K562 (cell line): ENCODE measurements at regions not wholly inside any gene's neighbourhood (a gene's known extent, or its start where the extent isn't known, plus 50 kb on each side); places are given as distances from the start of the nearest gene placed in this dataset.

Experiments used
- ARNT ChIP-seq, 2 experiments: fragments of 450-650 bp; IDR thresholded peaks; 2 replicates each; pipeline ENCODE4 v1.6.1; 2016; ENCODE audit warnings: mild to moderate bottlenecking in 1 of 2
- BCLAF1 ChIP-seq, 2 experiments: fragments of 450-650 bp in 1 of 2; IDR thresholded peaks; 2 replicates each; pipeline ENCODE4 v1.6.1; 2011 to 2017; ENCODE audit warnings: low read depth in 2 of 2, antibody characterized with exemption in 1 of 2, borderline replicate concordance in 1 of 2, low read length in 1 of 2, mild to moderate bottlenecking in 1 of 2, mixed read lengths in 1 of 2; ENCODE audit not compliant: control insufficient read depth in 1 of 2
- CHD2 ChIP-seq: IDR thresholded peaks from 2 replicates; pipeline ENCODE4 v1.6.1; 2011; ENCODE audit warnings: low read depth, low read length
- CLOCK ChIP-seq: fragments of 250-450 bp; sonication (Bioruptor Pico); IDR thresholded peaks from 2 replicates; pipeline ENCODE4 v1.4.0; 2020; ENCODE audit warnings: mild to moderate bottlenecking, moderate library complexity, borderline replicate concordance
- HNRNPLL ChIP-seq: fragments of 200-400 bp; formaldehyde crosslinking; IDR thresholded peaks from 2 replicates; pipeline ENCODE4 v1.6.1; 2017; ENCODE audit warnings: low read length, low read depth, mild to moderate bottlenecking; ENCODE audit not compliant: poor library complexity, severe bottlenecking
- IFI16 ChIP-seq: fragments of 250-450 bp; sonication (Bioruptor Pico); IDR thresholded peaks from 2 replicates; pipeline ENCODE4 v2.1.2; 2022; ENCODE audit warnings: mild to moderate bottlenecking, inconsistent platforms
- PHF8 ChIP-seq: fragments of 200-600 bp; sonication (generic); IDR thresholded peaks from 2 replicates; pipeline ENCODE4 v1.6.1; 2012; ENCODE audit warnings: mixed run types, mild to moderate bottlenecking, inconsistent platforms, low read length, moderate library complexity, borderline replicate concordance
- TEAD4 ChIP-seq, 2 experiments: sonication (generic) in 1 of 2; formaldehyde crosslinking in 1 of 2; IDR thresholded peaks; 2 replicates each; pipeline versions ENCODE4 v1.6.1 to v1.8.0; 2012 to 2022; ENCODE audit warnings: borderline replicate concordance in 1 of 2, inconsistent platforms in 1 of 2, low read length in 1 of 2, mild to moderate bottlenecking in 1 of 2, missing genetic modification reagents in 1 of 2
- ZBTB43 ChIP-seq: sonication (generic); formaldehyde crosslinking; IDR thresholded peaks from 2 replicates; pipeline ENCODE4 v1.8.0; 2023; ENCODE audit warnings: mild to moderate bottlenecking, missing genetic modification reagents
- ZNF175 ChIP-seq: fragments of 200-800 bp; sonication (Bioruptor generic); IDR thresholded peaks from 2 replicates; pipeline ENCODE4 v1.6.1; 2016; ENCODE audit warnings: low read depth, mild to moderate bottlenecking, missing genetic modification characterization, missing compliant biosample characterization
- ZNF586 ChIP-seq: fragments of 450-650 bp; formaldehyde crosslinking; conservative IDR thresholded peaks from 2 replicates; pipeline ENCODE4 v1.4.0; 2020; ENCODE audit warnings: mild to moderate bottlenecking, moderate library complexity
- ZNF740 ChIP-seq, 3 experiments: fragments of 200-800 bp in 1 of 3; sonication (Bioruptor generic) in 1 of 3; sonication (generic) in 1 of 3; formaldehyde crosslinking in 1 of 3; IDR thresholded peaks; 2 replicates each; pipeline versions ENCODE4 v1.6.1 to v1.8.0; 2016 to 2022; ENCODE audit warnings: mild to moderate bottlenecking in 2 of 3, missing compliant biosample characterization in 2 of 3, missing genetic modification characterization in 2 of 3, missing genetic modification reagents in 1 of 3

GRCh38 chr16:85400305-85401205 is 212.6 kb upstream of the GSE1 start (continued):
- TF ChIP-seq CLOCK (no peak), ZNF175 (CRISPR knock-in tag) (no peak), PHF8 (no peak), ZNF586 (CRISPR knock-in tag) (no peak), ARNT (IDR thresholded peaks at IDR 0.05) (0 out of 4 replicates have a peak, but pooled peaks of 1 of the 2 experiments have one; percentile 30), TEAD4 (IDR thresholded peaks at IDR 0.05; ENCODE audit: low read length) (no peak), TEAD4 (CRISPR knock-in tag; IDR thresholded peaks at IDR 0.05; ENCODE audit: borderline replicate concordance) (no peak), ZBTB43 (no peak), IFI16 (no peak), CHD2 (no peak), HNRNPLL (no peak), ZNF740 (CRISPR knock-in tag; IDR thresholded peaks at IDR 0.05) (no peak), ZNF740 (tag; IDR thresholded peaks at IDR 0.05) (no peak), BCLAF1 (IDR thresholded peaks at IDR 0.05; ENCODE audit: borderline replicate concordance in 1 of 2, control insufficient read depth in 1 of 2, low read depth in 2 of 2, low read length in 1 of 2) (peak in 1 of 2 experiments; percentile 26; a peak in 1 of 4 replicates)
